ENCODE measurements at regions not wholly inside any gene's neighbourhood (a gene's known extent, or its start where the extent isn't known, plus 50 kb on each side); places are given as distances from the start of the nearest gene placed in this dataset.

DNA sequence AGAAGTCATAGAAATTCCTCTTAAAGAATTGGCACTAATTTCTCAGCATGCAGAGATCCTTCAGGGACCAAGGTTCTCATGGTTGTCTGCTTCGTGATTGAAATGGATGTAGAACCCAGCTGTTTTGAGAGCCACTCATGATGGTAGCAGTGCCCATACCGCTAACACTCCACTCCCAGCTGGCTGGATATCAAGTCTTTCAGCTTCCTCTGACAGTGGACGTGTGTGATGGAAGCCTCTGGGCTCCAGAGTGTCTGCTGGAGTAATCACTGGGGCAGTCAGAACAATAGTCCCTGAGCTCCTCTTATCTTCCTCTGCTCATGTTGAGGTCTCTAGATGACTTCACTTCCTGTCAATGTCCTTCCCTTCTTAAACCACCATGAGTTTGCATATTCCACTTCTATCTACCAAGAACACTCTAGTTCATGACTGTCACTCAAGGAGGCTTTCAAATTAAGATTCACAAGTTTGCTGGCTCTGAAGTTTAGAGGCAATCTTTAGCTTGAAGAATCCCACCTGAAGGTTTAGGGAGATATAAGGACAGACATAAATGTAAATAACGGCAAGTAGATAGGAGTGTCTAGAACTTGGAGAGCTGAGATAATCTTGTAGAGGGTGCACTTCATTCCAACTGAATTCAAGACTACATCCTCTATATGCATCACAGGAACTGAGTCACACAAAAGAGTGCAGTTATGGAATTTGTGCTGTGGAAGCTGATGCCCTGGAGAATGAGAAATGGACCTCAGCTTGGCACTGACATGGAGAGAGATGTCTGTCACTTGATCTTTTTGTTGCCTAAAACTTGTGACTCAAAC is 64.5 kb upstream of the WDR1 start:
- Histone ChIP-seq H4K8ac (ENCODE audit: low read depth in 2 of 2, low read length in 2 of 2) (peak overlapping the region; percentile 47 to 67; a peak in 2 of 4 replicates), H3K27ac (ENCODE audit: insufficient read depth, low read length) (no peak overlapping the region), H3K4me3 (ENCODE audit: insufficient read depth, low read depth, low read length) (no peak overlapping the region), H2BK5ac (ENCODE audit: low read depth, low read length, poor library complexity, severe bottlenecking) (peak overlapping the region; percentile 99), H3K14ac (replicated peaks; ENCODE audit: low read depth, low read length) (peak overlapping the region; percentile 63; the same call in 1 of the 2 replicates), H3K9me1 (ENCODE audit: insufficient read depth, low read length) (0 out of 2 replicates have a peak, but pooled peaks cover 4% of the 10 kb centered on the region), H2AK9ac (replicated peaks; ENCODE audit: low read depth, low read length, poor library complexity) (no peak overlapping the region), H3K18ac (ENCODE audit: low read depth, low read length) (peak overlapping the region; percentile 100; the same call in 1 of the 2 replicates), H3K9ac (ENCODE audit: low read depth, low read length) (no peak overlapping the region), H3K9me3 (ENCODE audit: control insufficient read depth, insufficient read depth, low read length) (no peaks in the 10 kb centered on the region), H4K91ac (ENCODE audit: insufficient read depth, low read depth, low read length) (peak overlapping the region; percentile 88; the same call in 1 of the 2 replicates), H2BK120ac (ENCODE audit: low read depth, low read length) (peak overlapping the region; percentile 66; the same call in 1 of the 2 replicates), H3K79me1 (ENCODE audit: low read depth in 1 of 2, low read length in 2 of 2) (no peaks in the 10 kb centered on the region), H3K27me3 (ENCODE audit: control insufficient read depth, insufficient read depth, low read length) (no peaks in the 10 kb centered on the region), H2BK20ac (ENCODE audit: low read depth, low read length) (peak overlapping the region; percentile 64; the same call in 1 of the 2 replicates), H3K4me1 (ENCODE audit: control insufficient read depth, insufficient read depth, low read length) (peaks cover 11% of the 10 kb centered on the region; the same call in 1 of the 2 replicates), H2AFZ (replicated peaks; ENCODE audit: low read length, poor library complexity) (peak overlapping the region; percentile 65), H2AK5ac (ENCODE audit: low read depth, low read length) (peak overlapping the region; percentile 33; the same call in 1 of the 2 replicates), H3K36me3 (ENCODE audit: control insufficient read depth, insufficient read depth, low read length) (no peaks in the 10 kb centered on the region), H2BK15ac (ENCODE audit: low read depth, low read length) (peak overlapping the region; percentile 18; the same call in 1 of the 3 replicates), H3K23ac (ENCODE audit: low read depth, low read length) (no peak overlapping the region), H3K4me2 (ENCODE audit: low read depth, low read length) (no peak overlapping the region), H4K20me1 (ENCODE audit: insufficient read depth, low read length) (no peaks in the 10 kb centered on the region), H3K4ac (ENCODE audit: low read depth, low read length) (peak overlapping the region; percentile 55), H4K5ac (ENCODE audit: low read depth, low read length) (peak overlapping the region; percentile 96; the same call in 1 of the 2 replicates), H3K56ac (ENCODE audit: extremely low read depth, insufficient read depth, low read length) (no peak overlapping the region; the same call in 1 of the 2 replicates)
- ATAC-seq (ENCODE audit: low read depth) (0 out of 2 replicates have a peak, but pooled peaks have one; percentile 36), DNase-seq (peak; percentile 51)
- no TSS peak for BruUV-seq (replicated peaks)
- in situ Hi-C loops (cut with MboI; ENCODE audit: low sequenced_read_pairs) (loop anchor here (25.0 kb wide), 1 partner anchor 94 kb away; no protein-coding TSS in a partner anchor), intact Hi-C loops (cut with micrococcal nuclease) (no loop called here), dilution Hi-C loops (cut with HindIII; ENCODE audit: low sequenced_read_pairs, unreplicated experiment) (no loop called here)
- ChIA-PET POLR2A (ENCODE audit: unreplicated experiment) (no interaction called here), CTCF (no interaction called here)
- WGBS, 2 experiments (ENCODE audit: extremely low coverage in 2 of 2, insufficient read length in 1 of 2), result no CpG with 5 or more reads among the region's 4 CpGs
- TF ChIP-seq NFE2L2 (IDR thresholded peaks at IDR 0.05; ENCODE audit: low read depth, low read length) (peak; percentile 48; the same call in 1 of the 2 replicates), MXI1 (IDR thresholded peaks at IDR 0.05; ENCODE audit: borderline replicate concordance, low read depth, low read length) (no peak)
